ENCODE measurements at regions not wholly inside any gene's neighbourhood (a gene's known extent, or its start where the extent isn't known, plus 50 kb on each side); places are given as distances from the start of the nearest gene placed in this dataset.

GRCh38 chr13:76472916-76473315 is 413.3 kb downstream of the KCTD12 start:
- H3K27ac Mint-ChIP-seq: no peak overlapping the region
- intact Hi-C loops (cut with micrococcal nuclease): loop anchor here (1.0 kb wide), 3 partner anchors 430 to 603 kb away; no protein-coding TSS in a partner anchor
- no peak for DNase-seq

GRCh38 chr13:76471486-76471885 is 414.7 kb downstream of the KCTD12 start:
- Mint-ChIP-seq H3K27ac (no peak overlapping the region), H3K9me3 (no peaks in the 10 kb centered on the region), H3K27me3 (peaks cover 2% of the 10 kb centered on the region), H3K4me3 (no peak overlapping the region), H3K36me3 (ENCODE audit: low read depth) (no peaks in the 10 kb centered on the region), H3K4me1 (no peaks in the 10 kb centered on the region)
- ATAC-seq (ENCODE audit: low read depth) (no peak), DNase-seq (no peak)
- no peak for TF ChIP-seq CTCF (IDR thresholded peaks at IDR 0.05)
- ChIA-PET CTCF (interaction anchor here (1.3 kb wide), 1 partner anchor 776 kb away, joined by 3 read pairs; no protein-coding TSS in a partner anchor), POLR2A (no interaction called here)
- intact Hi-C loops (cut with micrococcal nuclease): no loop called here

More at GRCh38 chr13:76472916-76473315, 413.3 kb downstream of the KCTD12 start:
- CTCF ChIA-PET: interaction anchor here (0.9 to 2.1 kb wide), 4 partner anchors 431 to 799 kb away, joined by 3 to 16 read pairs (median 4); no protein-coding TSS in a partner anchor
- Mint-ChIP-seq H3K4me3 (no peak overlapping the region), H3K4me1 (no peaks in the 10 kb centered on the region), H3K36me3 (ENCODE audit: low read depth) (no peaks in the 10 kb centered on the region), H3K9me3 (no peaks in the 10 kb centered on the region), H3K27me3 (peaks cover 2% of the 10 kb centered on the region)
- POLR2A ChIA-PET: no interaction called here
- ATAC-seq (ENCODE audit: low read depth): no peak
- TF ChIP-seq CTCF (IDR thresholded peaks at IDR 0.05): no peak

- TF ChIP-seq CTCF (IDR thresholded peaks at IDR 0.05): no peak
- H3K4me3 Mint-ChIP-seq: no peak overlapping the region
- ChIA-PET CTCF (no interaction called here), POLR2A (no interaction called here)
- no peaks in the 10 kb centered on the region for H3K9me3 Mint-ChIP-seq
- DNase-seq (no peak), ATAC-seq (ENCODE audit: low read depth) (no peak)
- H3K4me1 Mint-ChIP-seq: no peaks in the 10 kb centered on the region
- H3K36me3 Mint-ChIP-seq (ENCODE audit: low read depth): no peaks in the 10 kb centered on the region
- H3K27ac Mint-ChIP-seq: no peak overlapping the region
- peaks cover 2% of the 10 kb centered on the region for H3K27me3 Mint-ChIP-seq
- intact Hi-C loops (cut with micrococcal nuclease): no loop called here
These were observed 415.2 kb downstream of the KCTD12 start for GRCh38 chr13:76470991-76471390.

- DNase-seq (no peak), ATAC-seq (ENCODE audit: low read depth) (no peak)
- Mint-ChIP-seq H3K27me3 (no peaks in the 10 kb centered on the region), H3K9me3 (no peaks in the 10 kb centered on the region), H3K27ac (no peak overlapping the region), H3K4me1 (no peaks in the 10 kb centered on the region), H3K4me3 (no peak overlapping the region), H3K36me3 (ENCODE audit: low read depth) (no peaks in the 10 kb centered on the region)
- ChIA-PET CTCF (no interaction called here), POLR2A (no interaction called here)
- intact Hi-C loops (cut with micrococcal nuclease): no loop called here
- TF ChIP-seq CTCF (IDR thresholded peaks at IDR 0.05): no peak
These were observed 420.2 kb downstream of the KCTD12 start for GRCh38 chr13:76466043-76466442.

- CTCF ChIA-PET: no interaction called here
- ATAC-seq (ENCODE audit: low read depth) (no peak), DNase-seq (no peak)
- H3K9me3 Mint-ChIP-seq: no peaks in the 10 kb centered on the region
- POLR2A ChIA-PET: no interaction called here
- no peak overlapping the region for H3K27ac Mint-ChIP-seq
- intact Hi-C loops (cut with micrococcal nuclease): no loop called here
- TF ChIP-seq CTCF (IDR thresholded peaks at IDR 0.05): no peak
- H3K36me3 Mint-ChIP-seq (ENCODE audit: low read depth): no peaks in the 10 kb centered on the region
- no peaks in the 10 kb centered on the region for H3K4me1 Mint-ChIP-seq
- H3K4me3 Mint-ChIP-seq: no peak overlapping the region
- no peaks in the 10 kb centered on the region for H3K27me3 Mint-ChIP-seq
These were observed 422.9 kb downstream of the KCTD12 start for GRCh38 chr13:76463314-76463713.
